ENCODE measurements at regions not wholly inside any gene's neighbourhood (a gene's known extent, or its start where the extent isn't known, plus 50 kb on each side); places are given as distances from the start of the nearest gene placed in this dataset.
"Not testable (repeated sequence)": the region's sequence is repeated elsewhere in the genome, so short reads cannot be mapped to it uniquely, and the experiment has no call there.

GRCh38 chr14:65972346-65972870 is 513.8 kb upstream of the CCDC196 start:
- no peak for DNase-seq

- no peak for DNase-seq
Observed at GRCh38 chr14:65972891-65973290, 513.3 kb upstream of the CCDC196 start.

- DNase-seq, result no peak
Observed at GRCh38 chr14:65975865-65976264, 510.3 kb upstream of the CCDC196 start.

- DNase-seq, result no peak
Observed at GRCh38 chr14:65976761-65977404, 509.3 kb upstream of the CCDC196 start.

- DNase-seq, result no peak
Observed at GRCh38 chr14:65981192-65981843, 504.9 kb upstream of the CCDC196 start.

- DNase-seq, result no peak
Observed at GRCh38 chr14:65986041-65986440, 500.1 kb upstream of the CCDC196 start.

- DNase-seq, result no peak
Observed at GRCh38 chr14:65989981-65990380, 496.2 kb upstream of the CCDC196 start.

- DNase-seq, result no peak
Observed at GRCh38 chr14:65991104-65991503, 495.1 kb upstream of the CCDC196 start.

- DNase-seq, result not testable (repeated sequence)
Observed at GRCh38 chr14:65991935-65992334, 494.2 kb upstream of the CCDC196 start.

- no peak for DNase-seq
Observed at GRCh38 chr14:65993103-65993502, 493.1 kb upstream of the CCDC196 start.

- no peak for DNase-seq
Observed at GRCh38 chr14:65993996-65994395, 492.2 kb upstream of the CCDC196 start.

GRCh38 chr14:65997347-65997746 is 488.8 kb upstream of the CCDC196 start:
- no peak for DNase-seq

GRCh38 chr14:65999865-66000264 is 486.3 kb upstream of the CCDC196 start:
- DNase-seq, result no peak

- no peak for DNase-seq
Observed at GRCh38 chr14:66000766-66001165, 485.4 kb upstream of the CCDC196 start.

GRCh38 chr14:66001356-66001755 is 484.8 kb upstream of the CCDC196 start:
- DNase-seq, result no peak

GRCh38 chr14:66003082-66003730 is 483.0 kb upstream of the CCDC196 start:
- no peak for DNase-seq

- DNase-seq, result no peak
Observed at GRCh38 chr14:66005900-66006434, 480.2 kb upstream of the CCDC196 start.

GRCh38 chr14:66008631-66009030 is 477.5 kb upstream of the CCDC196 start:
- DNase-seq, result no peak

GRCh38 chr14:66009089-66009488 is 477.1 kb upstream of the CCDC196 start:
- DNase-seq, result no peak

- no peak for DNase-seq
Observed at GRCh38 chr14:66010695-66011094, 475.5 kb upstream of the CCDC196 start.

- no peak for DNase-seq
Observed at GRCh38 chr14:66011855-66012254, 474.3 kb upstream of the CCDC196 start.

GRCh38 chr14:66013607-66014006 is 472.6 kb upstream of the CCDC196 start:
- DNase-seq, result not testable (repeated sequence)

- DNase-seq, result no peak
Observed at GRCh38 chr14:66015071-66015780, 470.9 kb upstream of the CCDC196 start.
